ENCODE measurements at regions not wholly inside any gene's neighbourhood (a gene's known extent, or its start where the extent isn't known, plus 50 kb on each side); places are given as distances from the start of the nearest gene placed in this dataset.

DNA sequence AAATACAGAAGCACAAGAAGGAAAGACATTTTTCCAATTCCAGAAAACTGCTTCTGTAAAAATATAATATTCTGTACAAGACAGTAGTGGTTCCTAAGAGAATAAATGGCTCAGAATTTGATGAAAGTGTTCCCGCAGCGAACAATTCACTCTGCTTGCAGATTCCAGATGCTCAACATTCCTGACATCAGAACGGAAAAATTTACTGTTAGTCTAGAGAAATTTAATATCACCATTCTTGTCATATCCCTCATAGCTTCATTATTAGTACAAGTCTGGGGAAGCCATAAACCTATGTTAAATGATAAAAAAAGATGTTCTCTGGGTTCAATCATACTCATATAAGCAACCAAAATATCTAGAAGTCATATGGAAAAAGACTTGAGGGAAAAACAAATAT lies 83.6 kb downstream of the MPP7 start:
- Histone ChIP-seq H3K36me3 (ENCODE audit: control insufficient read depth in 4 of 4, insufficient read depth in 4 of 4, low read length in 4 of 4) (no peaks in the 10 kb centered on the region), H3K27ac (ENCODE audit: low read depth in 1 of 2, low read length in 1 of 2) (no peak overlapping the region), H3K9ac (ENCODE audit: insufficient read depth in 1 of 2, low read length in 2 of 2) (no peak overlapping the region), H3K9me3 (ENCODE audit: control insufficient read depth in 4 of 4, insufficient read depth in 3 of 4, low read length in 3 of 4) (no peaks in the 10 kb centered on the region), H3K27me3 (ENCODE audit: control insufficient read depth in 3 of 3, insufficient read depth in 3 of 3, low read length in 2 of 3) (peaks cover 0 to 5% (median 0%) of the 10 kb centered on the region in 3 donors), H3K4me3 (no peak overlapping the region), H3K4me1 (ENCODE audit: control insufficient read depth in 5 of 5, insufficient read depth in 5 of 5, low read length in 5 of 5) (peaks cover 0 to 15% (median 4%) of the 10 kb centered on the region in 5 donors)
- TF ChIP-seq, protein P1, sequence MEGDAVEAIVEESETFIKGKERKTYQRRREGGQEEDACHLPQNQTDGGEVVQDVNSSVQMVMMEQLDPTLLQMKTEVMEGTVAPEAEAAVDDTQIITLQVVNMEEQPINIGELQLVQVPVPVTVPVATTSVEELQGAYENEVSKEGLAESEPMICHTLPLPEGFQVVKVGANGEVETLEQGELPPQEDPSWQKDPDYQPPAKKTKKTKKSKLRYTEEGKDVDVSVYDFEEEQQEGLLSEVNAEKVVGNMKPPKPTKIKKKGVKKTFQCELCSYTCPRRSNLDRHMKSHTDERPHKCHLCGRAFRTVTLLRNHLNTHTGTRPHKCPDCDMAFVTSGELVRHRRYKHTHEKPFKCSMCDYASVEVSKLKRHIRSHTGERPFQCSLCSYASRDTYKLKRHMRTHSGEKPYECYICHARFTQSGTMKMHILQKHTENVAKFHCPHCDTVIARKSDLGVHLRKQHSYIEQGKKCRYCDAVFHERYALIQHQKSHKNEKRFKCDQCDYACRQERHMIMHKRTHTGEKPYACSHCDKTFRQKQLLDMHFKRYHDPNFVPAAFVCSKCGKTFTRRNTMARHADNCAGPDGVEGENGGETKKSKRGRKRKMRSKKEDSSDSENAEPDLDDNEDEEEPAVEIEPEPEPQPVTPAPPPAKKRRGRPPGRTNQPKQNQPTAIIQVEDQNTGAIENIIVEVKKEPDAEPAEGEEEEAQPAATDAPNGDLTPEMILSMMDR (IDR thresholded peaks at IDR 0.05; ENCODE audit: control extremely low read depth, extremely low read depth): no peak
- 82 to 87% methylated on average over 3 of the region's 3 CpGs for WGBS, 2 donors
- ATAC-seq (ENCODE audit: insufficient read depth, low FRiP score) (no peak), DNase-seq (no peak)

- 56 to 75% methylated on average over 7 of the region's 7 CpGs for WGBS, 2 donors
- H3K4me1 ChIP-seq (ENCODE audit: control insufficient read depth in 5 of 5, insufficient read depth in 5 of 5, low read length in 5 of 5): peaks cover 0 to 15% (median 4%) of the 10 kb centered on the region in 5 donors
- no peak overlapping the region for H3K27ac ChIP-seq (ENCODE audit: low read depth in 1 of 2, low read length in 1 of 2)
- H3K9me3 ChIP-seq (ENCODE audit: control insufficient read depth in 4 of 4, insufficient read depth in 3 of 4, low read length in 3 of 4): no peaks in the 10 kb centered on the region
- no peak for ATAC-seq (ENCODE audit: insufficient read depth, low FRiP score)
- H3K9ac ChIP-seq (ENCODE audit: insufficient read depth in 1 of 2, low read length in 2 of 2): no peak overlapping the region
- peak; percentile 27 to 82 (median 70) for DNase-seq
- no peaks in the 10 kb centered on the region for H3K36me3 ChIP-seq (ENCODE audit: control insufficient read depth in 4 of 4, insufficient read depth in 4 of 4, low read length in 4 of 4)
- TF ChIP-seq, protein P1 (IDR thresholded peaks at IDR 0.05; ENCODE audit: control extremely low read depth, extremely low read depth): no peak
- peaks cover 0 to 5% (median 0%) of the 10 kb centered on the region in 3 donors for H3K27me3 ChIP-seq (ENCODE audit: control insufficient read depth in 3 of 3, insufficient read depth in 3 of 3, low read length in 2 of 3)
- H3K4me3 ChIP-seq: no peak overlapping the region
Measured at GRCh38 chr10:28217848-28218247, 85.0 kb downstream of the MPP7 start.

- no peak overlapping the region for H3K4me3 ChIP-seq
- DNase-seq (no peak), ATAC-seq (ENCODE audit: insufficient read depth, low FRiP score) (no peak)
- no peaks in the 10 kb centered on the region for H3K36me3 ChIP-seq (ENCODE audit: control insufficient read depth in 4 of 4, insufficient read depth in 4 of 4, low read length in 4 of 4)
- WGBS, 2 donors: 65 to 67% methylated on average over 3 of the region's 3 CpGs
- TF ChIP-seq, protein P1 (IDR thresholded peaks at IDR 0.05; ENCODE audit: control extremely low read depth, extremely low read depth): no peak
- no peaks in the 10 kb centered on the region for H3K9me3 ChIP-seq (ENCODE audit: control insufficient read depth in 4 of 4, insufficient read depth in 3 of 4, low read length in 3 of 4)
- H3K27me3 ChIP-seq (ENCODE audit: control insufficient read depth in 3 of 3, insufficient read depth in 3 of 3, low read length in 2 of 3): peaks cover 0 to 5% (median 0%) of the 10 kb centered on the region in 3 donors
- no peak overlapping the region for H3K27ac ChIP-seq (ENCODE audit: low read depth in 1 of 2, low read length in 1 of 2)
- peaks cover 0 to 15% (median 4%) of the 10 kb centered on the region in 5 donors for H3K4me1 ChIP-seq (ENCODE audit: control insufficient read depth in 5 of 5, insufficient read depth in 5 of 5, low read length in 5 of 5)
- H3K9ac ChIP-seq (ENCODE audit: insufficient read depth in 1 of 2, low read length in 2 of 2): no peak overlapping the region
Measured at GRCh38 chr10:28215930-28216329, 86.9 kb downstream of the MPP7 start.

DNA sequence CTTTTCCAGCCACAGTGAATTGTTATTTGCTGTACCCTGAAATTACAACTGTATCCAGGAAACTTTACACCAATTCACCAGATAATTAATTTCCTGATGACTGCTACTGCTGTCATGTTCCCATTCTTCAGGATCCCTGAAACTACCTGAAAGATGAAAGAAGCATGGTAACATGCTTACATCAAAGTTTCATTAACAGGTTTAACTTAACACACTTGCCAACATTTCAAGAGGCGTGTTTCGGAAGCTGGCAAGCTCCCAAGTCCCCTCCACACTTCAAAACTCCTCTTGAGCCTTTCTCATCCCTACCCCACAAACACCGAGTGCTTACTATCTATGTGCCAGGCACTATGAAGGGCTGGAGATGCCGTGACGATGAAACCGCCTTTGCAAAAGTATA lies 88.6 kb downstream of the MPP7 start:
- Histone ChIP-seq H3K9ac (ENCODE audit: insufficient read depth in 1 of 2, low read length in 2 of 2) (no peak overlapping the region), H3K27me3 (ENCODE audit: control insufficient read depth in 3 of 3, insufficient read depth in 3 of 3, low read length in 2 of 3) (no peaks in the 10 kb centered on the region), H3K27ac (ENCODE audit: low read depth in 1 of 2, low read length in 1 of 2) (no peak overlapping the region), H3K9me3 (ENCODE audit: control insufficient read depth in 4 of 4, insufficient read depth in 3 of 4, low read length in 3 of 4) (no peaks in the 10 kb centered on the region), H3K4me3 (no peak overlapping the region), H3K4me1 (ENCODE audit: control insufficient read depth in 5 of 5, insufficient read depth in 5 of 5, low read length in 5 of 5) (peaks cover 0 to 12% (median 4%) of the 10 kb centered on the region in 5 donors), H3K36me3 (ENCODE audit: control insufficient read depth in 4 of 4, insufficient read depth in 4 of 4, low read length in 4 of 4) (no peaks in the 10 kb centered on the region)
- ATAC-seq (ENCODE audit: insufficient read depth, low FRiP score): peak; percentile 27
- TF ChIP-seq, protein P1 (IDR thresholded peaks at IDR 0.05; ENCODE audit: control extremely low read depth, extremely low read depth): no peak
- DNase-seq: peak; percentile 45 to 69 (median 64)
- WGBS, 2 donors: 61 to 77% methylated on average over 6 of the region's 6 CpGs

All from lung (tissue), 11 donors.